ENCODE measurements at regions not wholly inside any gene's neighbourhood (a gene's known extent, or its start where the extent isn't known, plus 50 kb on each side); places are given as distances from the start of the nearest gene placed in this dataset.

GRCh38 chr12:88251798-88252197 lies 109.7 kb downstream of the TMTC3 start:
- no peak for DNase-seq (ENCODE audit: low read depth, low spot score)
- H3K27ac ChIP-seq = no peak overlapping the region

- H3K27ac ChIP-seq = no peak overlapping the region
- DNase-seq (ENCODE audit: low read depth, low spot score) = no peak
These were observed 111.4 kb downstream of the TMTC3 start for GRCh38 chr12:88253371-88253978.

GRCh38 chr12:88255224-88255623 lies 113.1 kb downstream of the TMTC3 start:
- no peak for DNase-seq (ENCODE audit: low read depth, low spot score)
- H3K27ac ChIP-seq = no peak overlapping the region

- no peak overlapping the region for H3K27ac ChIP-seq
- no peak for DNase-seq (ENCODE audit: low read depth, low spot score)
These were observed 113.7 kb downstream of the TMTC3 start for GRCh38 chr12:88255847-88256246.

- DNase-seq (ENCODE audit: low read depth, low spot score) = no peak
- H3K27ac ChIP-seq = no peak overlapping the region
These were observed 116.3 kb downstream of the TMTC3 start for GRCh38 chr12:88258396-88258795.

GRCh38 chr12:88266806-88267360 lies 124.8 kb downstream of the TMTC3 start:
- no peak overlapping the region for H3K27ac ChIP-seq
- no peak for DNase-seq (ENCODE audit: low read depth, low spot score)

- DNase-seq (ENCODE audit: low read depth, low spot score) = no peak
- H3K27ac ChIP-seq = no peak overlapping the region
These were observed 125.5 kb downstream of the TMTC3 start for GRCh38 chr12:88267630-88268029.

- no peak for DNase-seq (ENCODE audit: low read depth, low spot score)
- no peak overlapping the region for H3K27ac ChIP-seq
These were observed 130.3 kb downstream of the TMTC3 start for GRCh38 chr12:88272456-88272855.

- no peak for DNase-seq (ENCODE audit: low read depth, low spot score)
- no peak overlapping the region for H3K27ac ChIP-seq
These were observed 131.3 kb downstream of the TMTC3 start for GRCh38 chr12:88273450-88273849.

- no peak overlapping the region for H3K27ac ChIP-seq
- no peak for DNase-seq (ENCODE audit: low read depth, low spot score)
These were observed 131.8 kb downstream of the TMTC3 start for GRCh38 chr12:88273875-88274274.

- no peak for DNase-seq (ENCODE audit: low read depth, low spot score)
- no peak overlapping the region for H3K27ac ChIP-seq
These were observed 149.5 kb downstream of the TMTC3 start for GRCh38 chr12:88291498-88292131.

- no peak for DNase-seq (ENCODE audit: low read depth, low spot score)
- peak overlapping the region; percentile 85 for H3K27ac ChIP-seq
These were observed 156.0 kb downstream of the TMTC3 start for GRCh38 chr12:88298014-88298682.

GRCh38 chr12:88298761-88299242 lies 156.7 kb downstream of the TMTC3 start:
- peak overlapping the region; percentile 85 for H3K27ac ChIP-seq
- DNase-seq (ENCODE audit: low read depth, low spot score) = peak; percentile 82

- H3K27ac ChIP-seq = peak overlapping the region; percentile 85
- peak; percentile 96 for DNase-seq (ENCODE audit: low read depth, low spot score)
These were observed 157.5 kb downstream of the TMTC3 start for GRCh38 chr12:88299567-88300101.

- no peak overlapping the region for H3K27ac ChIP-seq
- no peak for DNase-seq (ENCODE audit: low read depth, low spot score)
These were observed 158.8 kb downstream of the TMTC3 start for GRCh38 chr12:88300931-88301330.

GRCh38 chr12:88303335-88303734 lies 161.2 kb downstream of the TMTC3 start:
- H3K27ac ChIP-seq = no peak overlapping the region
- DNase-seq (ENCODE audit: low read depth, low spot score) = no peak

GRCh38 chr12:88305254-88305890 lies 163.3 kb downstream of the TMTC3 start:
- H3K27ac ChIP-seq = peak overlapping the region; percentile 38
- DNase-seq (ENCODE audit: low read depth, low spot score) = no peak

- H3K27ac ChIP-seq = no peak overlapping the region
- no peak for DNase-seq (ENCODE audit: low read depth, low spot score)
These were observed 164.5 kb downstream of the TMTC3 start for GRCh38 chr12:88306471-88307069.

- no peak for DNase-seq (ENCODE audit: low read depth, low spot score)
- no peak overlapping the region for H3K27ac ChIP-seq
These were observed 165.9 kb downstream of the TMTC3 start for GRCh38 chr12:88307961-88308360.

GRCh38 chr12:88308825-88309224 lies 166.7 kb downstream of the TMTC3 start:
- DNase-seq (ENCODE audit: low read depth, low spot score) = no peak
- peak overlapping the region; percentile 60 for H3K27ac ChIP-seq
